ENCODE measurements at regions not wholly inside any gene's neighbourhood (a gene's known extent, or its start where the extent isn't known, plus 50 kb on each side); places are given as distances from the start of the nearest gene placed in this dataset.

- DNase-seq, result no peak
- Mint-ChIP-seq H3K27ac (no peak overlapping the region), H3K36me3 (ENCODE audit: insufficient read depth in 1 of 3, low read depth in 3 of 3) (no peaks in the 10 kb centered on the region), H3K27me3 (ENCODE audit: low read depth) (peaks cover 1% of the 10 kb centered on the region; the same call in 1 of the 2 replicates), H3K4me3 (no peak overlapping the region), H3K9me3 (no peaks in the 10 kb centered on the region), H3K4me1 (peaks cover 7 to 23% of the 10 kb centered on the region in 2 experiments)
- H3K4me2 ChIP-seq (ENCODE audit: insufficient read depth, insufficient read length, low read length), result no peak overlapping the region
- H2BK5ac ChIP-seq (ENCODE audit: insufficient read length, low read length), result no peak overlapping the region
- no peak overlapping the region for H3K56ac ChIP-seq (ENCODE audit: insufficient read length, low read depth, low read length)
- H4K8ac ChIP-seq (replicated peaks; ENCODE audit: insufficient read length, low read depth, low read length), result no peak overlapping the region
- H3K27me3 ChIP-seq (ENCODE audit: insufficient read depth, low read length), result no peaks in the 10 kb centered on the region
- no peak overlapping the region for H3K23ac ChIP-seq (ENCODE audit: insufficient read length, low read depth, low read length)
- H2BK15ac ChIP-seq (ENCODE audit: low read depth, low read length), result no peak overlapping the region
- H2BK120ac ChIP-seq (ENCODE audit: low read depth, low read length, poor library complexity, severe bottlenecking), result no peak overlapping the region
- no CpG with 5 or more reads among the region's 2 CpGs for WGBS (ENCODE audit: extremely low coverage, insufficient read length, low lambda C conversion rate)
- H3K23me2 ChIP-seq (ENCODE audit: insufficient read length, low read depth, low read length, poor library complexity, severe bottlenecking), result no peaks in the 10 kb centered on the region
- H3K14ac ChIP-seq (ENCODE audit: insufficient read depth, low read length), result no peak overlapping the region
- no peak overlapping the region for H2BK20ac ChIP-seq (ENCODE audit: low read depth, low read length, poor library complexity, severe bottlenecking)
- TF ChIP-seq CTCF (conservative IDR thresholded peaks at IDR 0.05), result no peak
- H3K79me2 ChIP-seq (ENCODE audit: insufficient read depth, low read length), result no peaks in the 10 kb centered on the region
- H4K5ac ChIP-seq (ENCODE audit: insufficient read length, low read depth, low read length), result no peak overlapping the region
- no peak overlapping the region for H3K4ac ChIP-seq (ENCODE audit: low read depth, low read length)
- H3K27ac ChIP-seq (ENCODE audit: insufficient read length, low read depth, low read length), result no peak overlapping the region
- no peak overlapping the region for H3K9ac ChIP-seq (ENCODE audit: extremely low read depth, insufficient read length, low read length)
- H3K4me1 ChIP-seq (ENCODE audit: insufficient read depth, low read length), result no peaks in the 10 kb centered on the region
- H3K9me3 ChIP-seq (ENCODE audit: control insufficient read depth, low read depth, low read length), result no peaks in the 10 kb centered on the region
- H4K20me1 ChIP-seq (ENCODE audit: control insufficient read depth, insufficient read depth, insufficient read length), result no peaks in the 10 kb centered on the region
- no peak overlapping the region for H2AFZ ChIP-seq (ENCODE audit: low read length)
- H3K18ac ChIP-seq (ENCODE audit: insufficient read length, low read depth, low read length), result no peak overlapping the region
- H3K79me1 ChIP-seq (ENCODE audit: insufficient read depth, low read depth, low read length, poor library complexity, severe bottlenecking), result no peaks in the 10 kb centered on the region
- no peak overlapping the region for H3T11ph ChIP-seq (ENCODE audit: low read length)
- no peak overlapping the region for H2BK12ac ChIP-seq (ENCODE audit: insufficient read length, low read depth, low read length)
- no peak overlapping the region for H2AK5ac ChIP-seq (ENCODE audit: insufficient read length, low read length)
- no peak overlapping the region for H4K91ac ChIP-seq (ENCODE audit: insufficient read length, low read depth, low read length)
Observed at GRCh38 chr11:130588471-130588870, 140.0 kb downstream of the ADAMTS15 start.

All from H9 (cell line).